ENCODE measurements at regions not wholly inside any gene's neighbourhood (a gene's known extent, or its start where the extent isn't known, plus 50 kb on each side); places are given as distances from the start of the nearest gene placed in this dataset.

DNA sequence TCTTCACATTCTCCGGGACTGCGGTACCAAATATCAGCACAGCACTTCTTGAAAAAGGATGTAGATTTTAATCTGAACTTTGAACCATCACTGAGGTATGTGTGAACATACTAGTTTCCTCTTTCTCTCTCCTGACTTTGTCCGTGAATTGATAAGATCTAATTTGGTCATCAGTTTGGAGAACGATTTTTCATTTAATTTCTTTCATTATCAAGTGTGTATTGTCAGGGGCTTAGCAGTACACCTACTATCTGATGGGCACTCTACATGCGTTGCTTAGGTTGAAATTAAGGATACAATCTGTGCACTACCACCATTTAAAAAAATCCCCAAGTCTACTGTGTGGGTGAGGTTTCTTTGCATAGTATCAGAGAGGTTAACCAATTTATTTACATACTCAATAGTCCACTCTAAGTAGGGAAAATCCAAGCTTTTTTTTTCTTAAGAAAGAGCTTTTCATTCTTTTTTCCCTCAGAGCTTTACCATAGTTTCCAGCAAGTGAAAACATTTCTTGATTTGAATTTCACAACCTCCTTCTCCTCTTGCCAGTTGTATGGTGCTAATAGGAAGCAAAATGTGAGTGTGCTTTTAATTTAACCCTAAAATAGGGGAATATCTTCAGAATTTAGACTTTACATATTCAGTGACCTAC lies 105.4 kb upstream of the ESR1 start:
- H3K4me3 ChIP-seq (ENCODE audit: low read depth, low read length) = no peak overlapping the region
- TF ChIP-seq, protein P1, sequence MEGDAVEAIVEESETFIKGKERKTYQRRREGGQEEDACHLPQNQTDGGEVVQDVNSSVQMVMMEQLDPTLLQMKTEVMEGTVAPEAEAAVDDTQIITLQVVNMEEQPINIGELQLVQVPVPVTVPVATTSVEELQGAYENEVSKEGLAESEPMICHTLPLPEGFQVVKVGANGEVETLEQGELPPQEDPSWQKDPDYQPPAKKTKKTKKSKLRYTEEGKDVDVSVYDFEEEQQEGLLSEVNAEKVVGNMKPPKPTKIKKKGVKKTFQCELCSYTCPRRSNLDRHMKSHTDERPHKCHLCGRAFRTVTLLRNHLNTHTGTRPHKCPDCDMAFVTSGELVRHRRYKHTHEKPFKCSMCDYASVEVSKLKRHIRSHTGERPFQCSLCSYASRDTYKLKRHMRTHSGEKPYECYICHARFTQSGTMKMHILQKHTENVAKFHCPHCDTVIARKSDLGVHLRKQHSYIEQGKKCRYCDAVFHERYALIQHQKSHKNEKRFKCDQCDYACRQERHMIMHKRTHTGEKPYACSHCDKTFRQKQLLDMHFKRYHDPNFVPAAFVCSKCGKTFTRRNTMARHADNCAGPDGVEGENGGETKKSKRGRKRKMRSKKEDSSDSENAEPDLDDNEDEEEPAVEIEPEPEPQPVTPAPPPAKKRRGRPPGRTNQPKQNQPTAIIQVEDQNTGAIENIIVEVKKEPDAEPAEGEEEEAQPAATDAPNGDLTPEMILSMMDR (IDR thresholded peaks at IDR 0.05; ENCODE audit: borderline replicate concordance, insufficient read depth, low read depth, low read length) = no peak

DNA sequence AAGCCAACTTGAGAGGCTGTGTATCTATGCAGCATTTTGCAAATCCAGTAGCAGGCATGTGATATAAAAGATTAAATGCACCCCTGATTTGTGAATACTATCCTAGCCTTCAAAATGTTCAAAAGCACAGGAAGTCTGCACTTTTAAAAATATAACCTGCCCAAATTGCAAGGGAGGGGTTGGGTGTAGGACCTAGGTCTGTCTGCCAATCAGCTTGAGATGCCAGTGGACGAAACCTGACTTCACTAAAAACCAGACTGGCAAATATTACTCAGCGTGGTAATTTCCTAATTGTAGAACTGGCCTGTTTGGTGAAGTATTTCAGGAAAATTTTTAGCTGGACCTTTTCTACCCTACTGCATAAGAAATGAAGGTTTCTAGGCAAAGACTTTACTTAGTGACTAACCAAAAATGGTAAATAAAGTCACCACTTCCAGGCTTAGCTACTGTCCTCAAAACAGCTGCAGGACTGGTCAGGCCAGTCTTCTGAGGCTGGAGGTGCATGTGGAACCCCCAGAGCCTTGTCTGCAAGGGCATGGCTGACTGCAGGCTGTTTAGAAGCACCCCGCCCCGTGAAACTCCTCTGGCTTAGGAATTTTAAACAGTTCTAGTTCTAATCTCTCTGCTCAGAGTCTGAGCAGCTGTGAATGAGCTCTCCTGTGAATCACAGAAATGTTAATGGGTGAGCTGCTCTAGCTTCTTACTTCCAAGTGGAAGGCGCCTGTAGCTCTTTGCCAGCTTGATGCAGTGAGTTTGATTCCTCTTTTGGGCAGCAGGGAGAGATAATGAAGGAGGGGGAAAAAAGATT lies 104.4 kb upstream of the ESR1 start:
- TF ChIP-seq, protein P1 (IDR thresholded peaks at IDR 0.05; ENCODE audit: borderline replicate concordance, insufficient read depth, low read depth, low read length) = no peak

DNA sequence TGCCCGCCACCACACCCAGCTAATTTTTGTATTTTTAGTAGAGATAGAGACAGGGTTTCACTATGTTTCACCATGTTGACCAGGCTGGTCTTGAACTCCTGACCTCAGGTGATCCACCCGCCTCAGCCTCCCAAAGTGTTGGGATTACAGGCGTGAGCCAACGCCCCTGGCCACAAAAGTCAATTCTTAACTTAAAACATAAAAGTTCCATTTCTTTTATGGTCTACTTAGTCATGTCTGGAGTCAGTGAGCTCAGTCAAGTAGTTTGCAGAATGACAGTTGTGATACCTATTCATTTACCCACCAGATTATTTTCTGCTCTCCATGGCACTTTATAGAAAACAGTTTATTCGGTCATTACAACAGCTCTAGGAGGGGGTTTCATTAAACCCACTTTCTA lies 103.1 kb upstream of the ESR1 start:
- TF ChIP-seq, protein P1 (IDR thresholded peaks at IDR 0.05; ENCODE audit: borderline replicate concordance, insufficient read depth, low read depth, low read length) = no peak
- no peak overlapping the region for H3K4me3 ChIP-seq (ENCODE audit: low read depth, low read length)

More for the DNA sequence above, 104.4 kb upstream of the ESR1 start:
- H3K4me3 ChIP-seq (ENCODE audit: low read depth, low read length) = no peak overlapping the region

DNA sequence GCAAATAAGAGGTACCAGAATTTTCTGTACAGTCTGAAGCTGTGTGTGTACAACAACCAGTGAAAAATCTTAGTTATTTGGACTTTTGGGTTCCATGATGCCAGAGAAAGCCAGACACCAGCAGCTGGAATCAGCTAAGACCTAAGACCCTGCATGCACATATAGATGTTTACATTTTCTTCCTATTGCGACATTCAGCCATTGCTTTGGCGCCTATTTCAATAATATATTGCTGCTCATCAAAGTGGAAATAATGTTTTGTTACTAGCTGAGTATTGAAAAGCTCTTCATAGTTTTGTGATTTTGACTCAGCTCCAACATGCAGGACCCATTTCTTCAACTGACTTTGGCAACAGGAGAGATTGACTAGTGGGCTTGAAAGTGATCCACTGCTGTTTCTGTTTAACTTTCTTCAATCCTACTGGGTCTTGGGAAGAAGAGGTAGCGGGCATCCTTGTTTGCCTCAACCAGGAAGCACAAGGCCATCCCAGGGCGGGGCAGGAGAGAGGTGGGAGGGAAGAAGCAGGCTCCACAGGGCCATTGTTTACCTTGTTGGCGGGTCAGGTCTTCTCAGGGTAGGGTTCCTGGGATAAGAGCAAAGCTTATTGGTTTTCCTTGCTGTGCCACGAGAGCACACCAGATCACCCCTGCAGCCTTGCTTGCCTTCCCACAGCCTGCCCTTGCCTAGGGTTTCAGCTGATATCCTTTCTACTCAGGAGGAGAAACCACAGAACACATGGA lies 101.3 kb upstream of the ESR1 start:
- TF ChIP-seq, protein P1 (IDR thresholded peaks at IDR 0.05; ENCODE audit: borderline replicate concordance, insufficient read depth, low read depth, low read length) = no peak
- H3K4me3 ChIP-seq (ENCODE audit: low read depth, low read length) = no peak overlapping the region

DNA sequence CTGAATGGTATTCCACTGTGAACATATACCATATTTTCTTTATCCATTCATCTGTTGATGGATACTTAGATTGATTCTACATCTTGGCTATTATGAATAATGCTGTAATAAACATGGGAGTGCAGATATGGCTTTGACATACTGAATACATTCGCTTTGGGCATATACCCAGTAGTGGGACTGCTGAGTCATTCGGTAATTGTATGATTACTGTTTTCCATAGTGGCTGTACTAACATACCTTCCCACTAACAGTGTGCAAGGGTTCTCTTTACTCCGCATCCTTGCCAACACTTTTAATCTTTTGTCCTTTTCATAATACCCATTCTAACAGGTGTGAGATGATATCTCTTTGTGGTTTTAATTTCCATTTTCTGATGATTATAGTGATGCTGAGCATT lies 98.2 kb upstream of the ESR1 start:
- TF ChIP-seq, protein P1 (IDR thresholded peaks at IDR 0.05; ENCODE audit: borderline replicate concordance, insufficient read depth, low read depth, low read length) = no peak
- no peak overlapping the region for H3K4me3 ChIP-seq (ENCODE audit: low read depth, low read length)

DNA sequence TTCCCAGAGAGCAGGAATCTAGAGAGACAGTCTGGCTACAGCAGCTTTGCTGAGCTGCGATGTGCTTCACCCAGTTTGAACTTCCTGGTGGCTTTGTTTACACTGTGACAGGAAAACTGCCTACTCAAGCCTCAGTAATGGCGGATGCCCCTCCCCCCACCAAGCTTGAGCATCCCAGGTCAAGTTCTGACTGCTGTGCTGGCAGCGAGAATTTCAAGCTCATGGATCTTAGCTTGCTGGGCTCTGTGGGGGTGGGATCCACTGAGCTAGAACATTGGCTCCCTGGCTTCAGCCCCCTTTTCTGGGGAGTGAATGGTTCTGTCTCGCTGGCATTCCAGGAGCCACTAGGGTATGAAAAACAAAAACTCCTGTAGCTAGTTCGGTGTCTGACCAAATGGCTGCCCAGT lies 91.0 kb upstream of the ESR1 start:
- H3K4me3 ChIP-seq (ENCODE audit: low read depth, low read length) = no peak overlapping the region
- TF ChIP-seq, protein P1 (IDR thresholded peaks at IDR 0.05; ENCODE audit: borderline replicate concordance, insufficient read depth, low read depth, low read length) = no peak

Measured in GM12875 (cell line).